ENCODE measurements at regions not wholly inside any gene's neighbourhood (a gene's known extent, or its start where the extent isn't known, plus 50 kb on each side); places are given as distances from the start of the nearest gene placed in this dataset.

DNA sequence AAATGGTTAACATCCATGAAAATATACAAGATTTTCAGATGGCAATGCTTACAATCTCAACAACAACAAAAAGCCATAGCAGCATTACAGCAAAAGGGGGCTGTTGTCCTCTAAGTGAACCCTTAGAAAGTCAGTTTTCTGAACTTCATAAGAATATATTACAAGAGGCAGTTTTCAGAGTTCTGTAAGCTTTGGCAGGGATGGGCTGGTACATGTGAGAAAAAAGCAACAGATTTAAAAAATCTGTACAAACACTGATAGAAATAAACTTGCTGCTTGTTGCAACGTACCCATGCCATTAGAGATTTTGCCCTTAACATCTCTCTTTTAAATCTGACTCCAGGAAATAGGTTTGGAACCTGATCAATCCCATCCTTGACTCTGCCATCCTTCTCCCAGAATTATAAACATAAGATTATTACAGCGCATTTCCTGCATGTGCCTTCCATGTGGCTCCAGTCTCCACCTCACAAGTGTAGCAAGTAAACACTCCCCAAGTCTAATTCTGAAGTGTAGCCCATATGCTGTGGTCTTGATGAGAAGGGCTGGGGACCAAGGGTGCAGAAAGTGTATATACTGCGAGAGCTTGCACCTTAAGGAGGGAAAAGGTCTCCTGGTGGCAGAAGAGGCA lies 101.4 kb upstream of the TSPAN2 start:
- TF ChIP-seq, protein P1, sequence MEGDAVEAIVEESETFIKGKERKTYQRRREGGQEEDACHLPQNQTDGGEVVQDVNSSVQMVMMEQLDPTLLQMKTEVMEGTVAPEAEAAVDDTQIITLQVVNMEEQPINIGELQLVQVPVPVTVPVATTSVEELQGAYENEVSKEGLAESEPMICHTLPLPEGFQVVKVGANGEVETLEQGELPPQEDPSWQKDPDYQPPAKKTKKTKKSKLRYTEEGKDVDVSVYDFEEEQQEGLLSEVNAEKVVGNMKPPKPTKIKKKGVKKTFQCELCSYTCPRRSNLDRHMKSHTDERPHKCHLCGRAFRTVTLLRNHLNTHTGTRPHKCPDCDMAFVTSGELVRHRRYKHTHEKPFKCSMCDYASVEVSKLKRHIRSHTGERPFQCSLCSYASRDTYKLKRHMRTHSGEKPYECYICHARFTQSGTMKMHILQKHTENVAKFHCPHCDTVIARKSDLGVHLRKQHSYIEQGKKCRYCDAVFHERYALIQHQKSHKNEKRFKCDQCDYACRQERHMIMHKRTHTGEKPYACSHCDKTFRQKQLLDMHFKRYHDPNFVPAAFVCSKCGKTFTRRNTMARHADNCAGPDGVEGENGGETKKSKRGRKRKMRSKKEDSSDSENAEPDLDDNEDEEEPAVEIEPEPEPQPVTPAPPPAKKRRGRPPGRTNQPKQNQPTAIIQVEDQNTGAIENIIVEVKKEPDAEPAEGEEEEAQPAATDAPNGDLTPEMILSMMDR (conservative IDR thresholded peaks at IDR 0.05; ENCODE audit: low read depth, low read length) = no peak
- TF ChIP-seq RCOR1 (IDR thresholded peaks at IDR 0.05; ENCODE audit: insufficient replicate concordance, low read length) = no peak
- no peak for TF ChIP-seq CEBPB (IDR thresholded peaks at IDR 0.05; ENCODE audit: low read depth, low read length)
- TF ChIP-seq POLR2A (IDR thresholded peaks at IDR 0.05; ENCODE audit: low read depth, low read length) = no peak
- no peak for TF ChIP-seq SMC3 (IDR thresholded peaks at IDR 0.05; ENCODE audit: low read depth, low read length)
- no peak for TF ChIP-seq CHD1 (IDR thresholded peaks at IDR 0.05; ENCODE audit: low read depth, low read length)
- no peak; the same call in 1 of the 2 replicates for TF ChIP-seq BHLHE40 (IDR thresholded peaks at IDR 0.05; ENCODE audit: low read depth, low read length)
